Liver (tissue), 7 donors: ENCODE measurements at regions not wholly inside any gene's neighbourhood (a gene's known extent, or its start where the extent isn't known, plus 50 kb on each side); places are given as distances from the start of the nearest gene placed in this dataset.

Experiments
- DNase-seq: peaks from one replicate; pipeline ENCODE4 v3.0.0-alpha.2; 2017; ENCODE audit warnings: low spot score
- H3K27ac ChIP-seq, 2 donors: one replicate each; pipeline ENCODE4 v1.7.0; 2013; ENCODE audit warnings: inconsistent platforms in 2 of 2, low read length in 2 of 2, control low read depth in 1 of 2, low read depth in 1 of 2, mild to moderate bottlenecking in 1 of 2
- H3K27me3 ChIP-seq, 4 donors: one replicate each; pipeline versions ENCODE4 v1.6.1 to v1.7.0; 2013; ENCODE audit warnings: low read length in 3 of 4, inconsistent platforms in 1 of 4, mild to moderate bottlenecking in 1 of 4, moderate library complexity in 1 of 4; ENCODE audit not compliant: control insufficient read depth in 4 of 4, insufficient read depth in 4 of 4
- H3K36me3 ChIP-seq, 4 donors: one replicate each; pipeline versions ENCODE4 v1.6.1 to v1.7.0; 2013; ENCODE audit warnings: low read length in 3 of 4, mild to moderate bottlenecking in 3 of 4, low read depth in 1 of 4, moderate library complexity in 1 of 4; ENCODE audit not compliant: control insufficient read depth in 4 of 4, insufficient read depth in 3 of 4
- H3K4me1 ChIP-seq, 4 donors: one replicate each; pipeline versions ENCODE4 v1.6.1 to v1.7.0; 2013; ENCODE audit warnings: low read length in 3 of 4, mild to moderate bottlenecking in 3 of 4, moderate library complexity in 1 of 4; ENCODE audit not compliant: control insufficient read depth in 4 of 4, insufficient read depth in 4 of 4
- H3K4me3 ChIP-seq, 3 donors: one replicate each; pipeline versions ENCODE4 v1.6.1 to v1.7.0; 2013; ENCODE audit warnings: low read length in 3 of 3, control low read depth in 1 of 3, low read depth in 1 of 3, mild to moderate bottlenecking in 1 of 3
- H3K9ac ChIP-seq, 2 donors: one replicate each; pipeline ENCODE4 v1.7.0; 2013; ENCODE audit warnings: low read length in 2 of 2, mild to moderate bottlenecking in 2 of 2, moderate library complexity in 2 of 2, control low read depth in 1 of 2, low read depth in 1 of 2
- H3K9me3 ChIP-seq, 4 donors: one replicate each; pipeline versions ENCODE4 v1.6.1 to v1.7.0; 2013; ENCODE audit warnings: low read length in 3 of 4; ENCODE audit not compliant: control insufficient read depth in 4 of 4
- FOXA1 ChIP-seq: IDR thresholded peaks from 2 replicates; pipeline ENCODE4 v1.6.1; 2016; ENCODE audit warnings: antibody characterized with exemption
- FOXA2 ChIP-seq: IDR thresholded peaks from 2 replicates; pipeline ENCODE4 v1.6.1; 2016; ENCODE audit warnings: antibody characterized with exemption
- HNF4A ChIP-seq, 2 donors: conservative IDR thresholded peaks; 2 replicates each; pipeline ENCODE4 v1.6.1; 2016; ENCODE audit warnings: antibody characterized with exemption in 2 of 2, mild to moderate bottlenecking in 2 of 2
- HNF4G ChIP-seq: IDR thresholded peaks from 2 replicates; pipeline ENCODE4 v1.6.1; 2016; ENCODE audit warnings: antibody characterized with exemption
- JUND ChIP-seq, 2 donors: IDR thresholded peaks; 2 replicates each; pipeline ENCODE4 v1.6.1; 2016; ENCODE audit warnings: antibody characterized with exemption in 2 of 2
- RAD21 ChIP-seq, 2 donors: IDR thresholded peaks; 2 replicates each; pipeline ENCODE4 v1.6.1; 2016; ENCODE audit warnings: antibody characterized with exemption in 2 of 2, mild to moderate bottlenecking in 2 of 2
- RXRA ChIP-seq, 2 donors: IDR thresholded peaks; 2 replicates each; pipeline ENCODE4 v1.6.1; 2017 to 2018; ENCODE audit warnings: antibody characterized with exemption in 2 of 2, mild to moderate bottlenecking in 1 of 2
- SP1 ChIP-seq: IDR thresholded peaks from 2 replicates; pipeline ENCODE4 v1.6.1; 2018; ENCODE audit warnings: antibody characterized with exemption, mild to moderate bottlenecking
- TAF1 ChIP-seq: conservative IDR thresholded peaks from 2 replicates; pipeline ENCODE4 v1.6.1; 2016; ENCODE audit warnings: antibody characterized with exemption, mild to moderate bottlenecking
- YY1 ChIP-seq: IDR thresholded peaks from 2 replicates; pipeline ENCODE4 v1.6.1; 2016; ENCODE audit warnings: antibody characterized with exemption, mild to moderate bottlenecking
- WGBS: extraction: QIAGEN DNeasy Blood & Tissue Kit; methylation state at CpG from one replicate; pipeline ENCODE4 v1.1.7; 2013; 5-methylcytosine and 5-hydroxymethylcytosine counted together
- TF ChIP-seq, protein P1 (sequence below): IDR thresholded peaks from 2 replicates; pipeline ENCODE4 v1.6.1; 2016; ENCODE audit warnings: antibody characterized with exemption
- TF ChIP-seq, protein P2 (sequence below): IDR thresholded peaks from 2 replicates; pipeline ENCODE4 v1.6.1; 2016; ENCODE audit warnings: antibody characterized with exemption, mild to moderate bottlenecking
- donor health status: healthy.
- donor health status: healthy.
- donor health status: healthy.
- donor health status: healthy.

DNA sequence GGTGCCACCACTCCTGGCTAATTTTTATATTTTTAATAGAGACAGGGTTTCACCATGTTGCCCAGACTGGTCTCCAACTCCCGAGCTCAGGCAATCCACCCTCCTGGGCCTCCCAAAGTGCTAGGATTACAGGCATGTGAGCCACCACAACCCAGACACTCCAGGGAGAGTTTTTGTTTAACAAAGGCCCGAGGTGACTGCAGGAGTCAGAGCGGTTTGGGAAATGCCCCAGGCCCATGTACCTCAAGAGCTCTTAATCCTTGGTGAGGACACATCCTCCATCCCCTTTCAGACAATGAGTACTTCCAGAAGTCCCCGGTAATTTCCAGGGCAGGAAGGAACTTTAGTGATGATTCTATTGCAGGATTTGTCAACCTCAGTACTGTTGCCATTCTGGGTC, 176.0 kb downstream of the ESRRB start:
- no peak for TF ChIP-seq FOXA2
- no peak for TF ChIP-seq RAD21 (IDR thresholded peaks at IDR 0.05)
- TF ChIP-seq, protein P1, sequence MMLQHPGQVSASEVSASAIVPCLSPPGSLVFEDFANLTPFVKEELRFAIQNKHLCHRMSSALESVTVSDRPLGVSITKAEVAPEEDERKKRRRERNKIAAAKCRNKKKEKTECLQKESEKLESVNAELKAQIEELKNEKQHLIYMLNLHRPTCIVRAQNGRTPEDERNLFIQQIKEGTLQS = no peak
- TF ChIP-seq JUND (IDR thresholded peaks at IDR 0.05) = no peak
- no peak for TF ChIP-seq FOXA1
- no peak for TF ChIP-seq RXRA (IDR thresholded peaks at IDR 0.05)
- no peak for TF ChIP-seq TAF1
- Histone ChIP-seq H3K4me3 (no peak overlapping the region), H3K36me3 (no peaks in the 10 kb centered on the region), H3K4me1 (no peaks in the 10 kb centered on the region), H3K27me3 (no peaks in the 10 kb centered on the region), H3K27ac (no peak overlapping the region), H3K9me3 (no peaks in the 10 kb centered on the region), H3K9ac (no peak overlapping the region)
- 63% methylated on average over 4 of the region's 4 CpGs for WGBS
- DNase-seq = no peak

DNA sequence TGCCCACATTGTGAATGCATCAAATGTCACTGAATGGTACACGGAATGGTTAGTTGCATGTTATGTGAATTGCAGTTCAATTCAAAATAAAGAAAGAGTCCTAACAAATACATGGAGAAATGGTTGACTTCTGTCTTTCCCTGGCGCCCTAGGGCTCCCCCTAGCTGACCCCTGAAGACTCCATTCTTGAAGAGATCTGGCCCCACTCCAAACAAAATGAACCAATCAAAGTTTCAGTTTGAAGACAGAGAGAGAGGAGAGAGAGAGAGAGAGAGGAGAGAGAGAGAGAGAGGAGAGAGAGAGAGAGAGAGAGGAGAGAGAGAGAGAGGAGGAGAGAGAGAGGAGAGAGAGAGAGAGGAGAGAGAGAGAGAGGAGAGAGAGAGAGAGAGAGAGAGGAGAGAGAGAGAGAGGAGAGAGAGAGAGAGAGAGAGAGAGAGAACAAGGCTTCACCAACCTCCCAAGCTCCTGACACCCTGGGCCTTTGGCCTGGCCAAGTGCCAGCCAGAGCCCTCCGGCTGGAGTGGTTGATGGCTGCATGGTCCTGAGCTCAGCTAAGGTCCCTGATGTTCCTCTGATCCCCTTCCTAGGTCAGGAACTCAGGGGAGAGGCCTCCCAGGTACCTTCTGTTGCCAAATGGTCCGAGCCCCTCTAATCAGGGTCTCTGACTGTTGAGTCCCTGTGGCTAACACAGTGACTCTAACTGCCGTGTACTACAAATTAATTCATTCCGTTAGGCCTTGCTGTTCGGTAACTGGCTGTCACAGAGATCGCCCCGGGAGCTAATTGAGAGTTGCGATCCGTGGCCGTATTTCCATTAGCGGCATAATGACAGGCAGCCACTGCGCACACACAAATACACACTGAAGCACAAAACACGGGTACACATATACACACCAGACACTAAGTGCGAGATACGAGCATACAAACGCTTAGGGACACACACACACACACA, 188.8 kb downstream of the ESRRB start:
- 87% methylated on average over 18 of the region's 18 CpGs for WGBS
- Histone ChIP-seq H3K4me3 (no peak overlapping the region), H3K36me3 (no peaks in the 10 kb centered on the region), H3K9me3 (no peaks in the 10 kb centered on the region), H3K27ac (no peak overlapping the region), H3K27me3 (peaks cover 0 to 3% (median 0%) of the 10 kb centered on the region in 4 donors), H3K4me1 (no peaks in the 10 kb centered on the region), H3K9ac (no peak overlapping the region)
- no peak for TF ChIP-seq HNF4A (conservative IDR thresholded peaks at IDR 0.05)
- TF ChIP-seq SP1 = no peak
- no peak for TF ChIP-seq HNF4G
- TF ChIP-seq YY1 = no peak
- TF ChIP-seq JUND (IDR thresholded peaks at IDR 0.05) = no peak
- TF ChIP-seq, protein P2, sequence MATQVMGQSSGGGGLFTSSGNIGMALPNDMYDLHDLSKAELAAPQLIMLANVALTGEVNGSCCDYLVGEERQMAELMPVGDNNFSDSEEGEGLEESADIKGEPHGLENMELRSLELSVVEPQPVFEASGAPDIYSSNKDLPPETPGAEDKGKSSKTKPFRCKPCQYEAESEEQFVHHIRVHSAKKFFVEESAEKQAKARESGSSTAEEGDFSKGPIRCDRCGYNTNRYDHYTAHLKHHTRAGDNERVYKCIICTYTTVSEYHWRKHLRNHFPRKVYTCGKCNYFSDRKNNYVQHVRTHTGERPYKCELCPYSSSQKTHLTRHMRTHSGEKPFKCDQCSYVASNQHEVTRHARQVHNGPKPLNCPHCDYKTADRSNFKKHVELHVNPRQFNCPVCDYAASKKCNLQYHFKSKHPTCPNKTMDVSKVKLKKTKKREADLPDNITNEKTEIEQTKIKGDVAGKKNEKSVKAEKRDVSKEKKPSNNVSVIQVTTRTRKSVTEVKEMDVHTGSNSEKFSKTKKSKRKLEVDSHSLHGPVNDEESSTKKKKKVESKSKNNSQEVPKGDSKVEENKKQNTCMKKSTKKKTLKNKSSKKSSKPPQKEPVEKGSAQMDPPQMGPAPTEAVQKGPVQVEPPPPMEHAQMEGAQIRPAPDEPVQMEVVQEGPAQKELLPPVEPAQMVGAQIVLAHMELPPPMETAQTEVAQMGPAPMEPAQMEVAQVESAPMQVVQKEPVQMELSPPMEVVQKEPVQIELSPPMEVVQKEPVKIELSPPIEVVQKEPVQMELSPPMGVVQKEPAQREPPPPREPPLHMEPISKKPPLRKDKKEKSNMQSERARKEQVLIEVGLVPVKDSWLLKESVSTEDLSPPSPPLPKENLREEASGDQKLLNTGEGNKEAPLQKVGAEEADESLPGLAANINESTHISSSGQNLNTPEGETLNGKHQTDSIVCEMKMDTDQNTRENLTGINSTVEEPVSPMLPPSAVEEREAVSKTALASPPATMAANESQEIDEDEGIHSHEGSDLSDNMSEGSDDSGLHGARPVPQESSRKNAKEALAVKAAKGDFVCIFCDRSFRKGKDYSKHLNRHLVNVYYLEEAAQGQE = no peak
- DNase-seq = no peak

DNA sequence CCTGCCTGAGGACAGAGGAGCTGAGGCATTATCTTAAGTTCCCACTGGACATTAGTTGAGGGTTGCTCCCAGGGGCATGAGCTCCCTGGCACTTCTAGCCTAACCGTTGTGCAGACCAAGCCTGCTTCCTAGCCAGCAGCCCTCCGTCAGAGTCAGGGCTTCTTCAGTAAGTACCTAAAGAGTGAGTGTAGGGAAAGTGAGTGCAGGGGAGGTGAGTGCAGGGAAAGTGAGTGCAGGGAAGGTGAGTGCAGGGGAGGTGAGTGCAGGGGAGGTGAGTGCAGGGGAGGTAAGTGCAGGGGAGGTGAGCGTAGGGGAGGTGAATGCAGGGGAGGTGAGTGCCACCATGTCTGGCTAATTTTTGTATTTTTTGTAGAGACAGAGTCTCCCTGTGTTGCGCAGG, 190.5 kb downstream of the ESRRB start:
- 87% methylated on average over 4 of the region's 4 CpGs for WGBS
- Histone ChIP-seq H3K36me3 (no peaks in the 10 kb centered on the region), H3K9me3 (no peaks in the 10 kb centered on the region), H3K27ac (no peak overlapping the region), H3K4me3 (no peak overlapping the region), H3K27me3 (peaks cover 0 to under 1% (median 0%) of the 10 kb centered on the region in 4 donors), H3K9ac (no peak overlapping the region), H3K4me1 (no peaks in the 10 kb centered on the region)
- TF ChIP-seq RXRA (IDR thresholded peaks at IDR 0.05) = no peak
- TF ChIP-seq, protein P2 = no peak
- TF ChIP-seq HNF4A (conservative IDR thresholded peaks at IDR 0.05) = no peak
- TF ChIP-seq RAD21 (IDR thresholded peaks at IDR 0.05) = no peak
- TF ChIP-seq JUND (IDR thresholded peaks at IDR 0.05) = no peak
- DNase-seq = no peak
